ENCODE measurements at regions not wholly inside any gene's neighbourhood (a gene's known extent, or its start where the extent isn't known, plus 50 kb on each side); places are given as distances from the start of the nearest gene placed in this dataset.

DNA sequence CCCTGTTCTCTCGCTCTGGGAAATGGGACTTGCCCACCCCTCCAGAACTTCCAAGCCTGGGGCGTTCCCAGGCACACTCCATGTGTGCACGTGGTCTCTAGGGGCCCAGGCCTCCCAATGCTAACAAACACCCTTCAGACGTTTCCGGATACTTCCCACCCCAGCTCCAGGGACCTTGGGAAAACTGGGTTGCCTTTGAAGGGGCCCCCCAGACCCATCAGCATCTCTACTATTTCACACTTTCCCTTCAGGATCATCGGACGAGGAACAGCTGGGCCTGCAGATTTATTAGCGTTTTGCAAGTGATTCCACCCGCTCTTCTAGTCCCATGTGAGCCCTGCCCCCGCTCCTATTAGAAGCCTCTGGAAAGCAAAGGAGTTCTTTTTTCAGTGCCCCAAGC lies 63.2 kb downstream of the MAGEF1 start:
- peaks cover 2% of the 10 kb centered on the region for H3K9me3 Mint-ChIP-seq (ENCODE audit: unreplicated experiment)
- TF ChIP-seq, protein P1, sequence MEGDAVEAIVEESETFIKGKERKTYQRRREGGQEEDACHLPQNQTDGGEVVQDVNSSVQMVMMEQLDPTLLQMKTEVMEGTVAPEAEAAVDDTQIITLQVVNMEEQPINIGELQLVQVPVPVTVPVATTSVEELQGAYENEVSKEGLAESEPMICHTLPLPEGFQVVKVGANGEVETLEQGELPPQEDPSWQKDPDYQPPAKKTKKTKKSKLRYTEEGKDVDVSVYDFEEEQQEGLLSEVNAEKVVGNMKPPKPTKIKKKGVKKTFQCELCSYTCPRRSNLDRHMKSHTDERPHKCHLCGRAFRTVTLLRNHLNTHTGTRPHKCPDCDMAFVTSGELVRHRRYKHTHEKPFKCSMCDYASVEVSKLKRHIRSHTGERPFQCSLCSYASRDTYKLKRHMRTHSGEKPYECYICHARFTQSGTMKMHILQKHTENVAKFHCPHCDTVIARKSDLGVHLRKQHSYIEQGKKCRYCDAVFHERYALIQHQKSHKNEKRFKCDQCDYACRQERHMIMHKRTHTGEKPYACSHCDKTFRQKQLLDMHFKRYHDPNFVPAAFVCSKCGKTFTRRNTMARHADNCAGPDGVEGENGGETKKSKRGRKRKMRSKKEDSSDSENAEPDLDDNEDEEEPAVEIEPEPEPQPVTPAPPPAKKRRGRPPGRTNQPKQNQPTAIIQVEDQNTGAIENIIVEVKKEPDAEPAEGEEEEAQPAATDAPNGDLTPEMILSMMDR (IDR thresholded peaks at IDR 0.05; ENCODE audit: insufficient read depth, low read depth, low read length): no peak
- no peak for TF ChIP-seq EZH2 (IDR thresholded peaks at IDR 0.05; ENCODE audit: insufficient read depth, low read length)
- no peaks in the 10 kb centered on the region for H4K20me1 ChIP-seq (ENCODE audit: insufficient read depth, low read length)
- H3K4me1 Mint-ChIP-seq (ENCODE audit: low read depth, unreplicated experiment): peaks cover 15% of the 10 kb centered on the region
- peaks cover 5% of the 10 kb centered on the region for H3K27me3 ChIP-seq (ENCODE audit: insufficient read depth, low read length)
- no peak overlapping the region for H3K27ac ChIP-seq (ENCODE audit: low read depth, low read length)
- H3K27me3 Mint-ChIP-seq (ENCODE audit: low read depth, unreplicated experiment): peaks cover 15% of the 10 kb centered on the region
- no peaks in the 10 kb centered on the region for H3K79me2 ChIP-seq (ENCODE audit: insufficient read depth, low read length)
- H3K9me3 ChIP-seq (ENCODE audit: insufficient read depth, low read depth, low read length): no peaks in the 10 kb centered on the region
- no peak overlapping the region for H3K4me3 ChIP-seq (ENCODE audit: insufficient read depth, low read depth, low read length)
- H2AFZ ChIP-seq (ENCODE audit: low read depth, low read length): no peak overlapping the region
- H3K36me3 ChIP-seq (ENCODE audit: insufficient read depth, low read length): no peaks in the 10 kb centered on the region
- H3K36me3 Mint-ChIP-seq (ENCODE audit: low read depth, unreplicated experiment): peaks cover 3% of the 10 kb centered on the region
- no peak overlapping the region for H3K9ac ChIP-seq (ENCODE audit: low read length)
- H3K4me2 ChIP-seq (ENCODE audit: low read length): no peak overlapping the region
- no peak overlapping the region for H3K27ac Mint-ChIP-seq (ENCODE audit: unreplicated experiment)
- no peak for FAIRE-seq
- DNase-seq (ENCODE audit: low read depth): no peak
- peak overlapping the region; percentile 23 for H3K4me3 Mint-ChIP-seq (ENCODE audit: unreplicated experiment)
- no peaks in the 10 kb centered on the region for H3K4me1 ChIP-seq (ENCODE audit: insufficient read depth, low read length)

DNA sequence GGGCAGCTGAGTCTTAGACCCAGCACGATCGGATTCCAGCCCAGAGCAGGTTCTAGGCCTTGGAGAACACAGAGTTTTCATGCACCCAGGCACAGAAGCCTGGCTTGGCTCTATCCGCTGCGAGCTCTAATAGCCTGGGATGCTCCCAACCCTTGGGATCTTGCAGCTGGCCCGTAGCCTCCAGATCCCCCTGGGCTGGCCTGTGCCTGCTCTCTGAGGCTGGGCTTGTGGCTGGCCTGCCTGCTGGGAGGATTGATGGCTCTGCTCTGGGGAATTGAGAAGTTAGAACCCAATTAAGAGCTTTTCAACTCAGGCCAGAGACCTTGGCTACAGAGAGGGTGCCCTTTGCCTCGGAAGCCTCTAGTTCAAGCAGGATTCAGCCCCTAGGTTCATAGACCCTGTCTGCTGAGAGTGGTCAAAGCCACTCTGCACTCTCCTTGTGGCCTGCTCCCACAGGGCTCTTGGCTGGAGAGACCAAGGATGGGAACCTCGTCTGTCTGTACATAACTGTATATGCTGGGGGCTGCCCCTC lies 64.4 kb downstream of the MAGEF1 start:
- Mint-ChIP-seq H3K36me3 (ENCODE audit: low read depth, unreplicated experiment) (peaks cover 3% of the 10 kb centered on the region), H3K27me3 (ENCODE audit: low read depth, unreplicated experiment) (peaks cover 20% of the 10 kb centered on the region), H3K4me1 (ENCODE audit: low read depth, unreplicated experiment) (peaks cover 9% of the 10 kb centered on the region), H3K9me3 (ENCODE audit: unreplicated experiment) (peaks cover 2% of the 10 kb centered on the region), H3K4me3 (ENCODE audit: unreplicated experiment) (no peak overlapping the region), H3K27ac (ENCODE audit: unreplicated experiment) (no peak overlapping the region)
- FAIRE-seq: no peak
- Histone ChIP-seq H3K79me2 (ENCODE audit: insufficient read depth, low read length) (no peaks in the 10 kb centered on the region), H3K9ac (ENCODE audit: low read length) (no peak overlapping the region), H3K9me3 (ENCODE audit: insufficient read depth, low read depth, low read length) (no peaks in the 10 kb centered on the region), H4K20me1 (ENCODE audit: insufficient read depth, low read length) (no peaks in the 10 kb centered on the region), H3K27ac (ENCODE audit: low read depth, low read length) (no peak overlapping the region), H3K4me2 (ENCODE audit: low read length) (no peak overlapping the region), H3K36me3 (ENCODE audit: insufficient read depth, low read length) (no peaks in the 10 kb centered on the region), H2AFZ (ENCODE audit: low read depth, low read length) (no peak overlapping the region), H3K27me3 (ENCODE audit: insufficient read depth, low read length) (peaks cover 5% of the 10 kb centered on the region), H3K4me3 (ENCODE audit: insufficient read depth, low read depth, low read length) (no peak overlapping the region), H3K4me1 (ENCODE audit: insufficient read depth, low read length) (no peaks in the 10 kb centered on the region)
- no peak for TF ChIP-seq EZH2 (IDR thresholded peaks at IDR 0.05; ENCODE audit: insufficient read depth, low read length)
- TF ChIP-seq, protein P1 (IDR thresholded peaks at IDR 0.05; ENCODE audit: insufficient read depth, low read depth, low read length): no peak
- DNase-seq (ENCODE audit: low read depth): no peak

DNA sequence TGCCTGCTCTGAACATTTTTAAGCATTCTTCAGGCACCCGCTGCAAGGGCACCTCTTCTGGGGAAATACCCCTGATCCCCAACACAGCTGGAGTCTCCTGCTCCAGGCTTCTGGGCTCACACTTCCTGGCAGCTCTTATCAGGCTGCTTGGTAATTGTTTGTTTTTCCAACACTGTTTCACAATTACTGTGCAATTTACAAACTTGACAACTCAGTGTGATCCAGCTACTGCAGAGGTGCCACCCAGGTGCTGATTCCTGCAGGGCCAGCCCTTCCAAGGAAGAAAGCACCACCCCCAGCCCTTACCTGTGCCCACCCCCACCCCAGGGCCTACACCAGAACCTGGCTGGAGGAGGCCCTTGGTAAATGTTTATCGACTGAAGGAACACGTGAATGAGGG lies 66.5 kb downstream of the MAGEF1 start:
- Histone ChIP-seq H4K20me1 (ENCODE audit: insufficient read depth, low read length) (no peaks in the 10 kb centered on the region), H3K4me2 (ENCODE audit: low read length) (no peak overlapping the region), H3K9me3 (ENCODE audit: insufficient read depth, low read depth, low read length) (no peaks in the 10 kb centered on the region), H3K4me3 (ENCODE audit: insufficient read depth, low read depth, low read length) (no peak overlapping the region), H3K79me2 (ENCODE audit: insufficient read depth, low read length) (no peaks in the 10 kb centered on the region), H2AFZ (ENCODE audit: low read depth, low read length) (no peak overlapping the region), H3K27ac (ENCODE audit: low read depth, low read length) (no peak overlapping the region), H3K36me3 (ENCODE audit: insufficient read depth, low read length) (no peaks in the 10 kb centered on the region), H3K27me3 (ENCODE audit: insufficient read depth, low read length) (peaks cover 13% of the 10 kb centered on the region), H3K9ac (ENCODE audit: low read length) (no peak overlapping the region), H3K4me1 (ENCODE audit: insufficient read depth, low read length) (no peaks in the 10 kb centered on the region)
- peaks cover 22% of the 10 kb centered on the region for H3K27me3 Mint-ChIP-seq (ENCODE audit: low read depth, unreplicated experiment)
- H3K9me3 Mint-ChIP-seq (ENCODE audit: unreplicated experiment): peaks cover 4% of the 10 kb centered on the region
- DNase-seq (ENCODE audit: low read depth) (no peak), FAIRE-seq (no peak)
- H3K4me1 Mint-ChIP-seq (ENCODE audit: low read depth, unreplicated experiment): no peaks in the 10 kb centered on the region
- H3K36me3 Mint-ChIP-seq (ENCODE audit: low read depth, unreplicated experiment): peaks cover 3% of the 10 kb centered on the region
- no peak overlapping the region for H3K27ac Mint-ChIP-seq (ENCODE audit: unreplicated experiment)
- H3K4me3 Mint-ChIP-seq (ENCODE audit: unreplicated experiment): no peak overlapping the region
- no peak for TF ChIP-seq EZH2 (IDR thresholded peaks at IDR 0.05; ENCODE audit: insufficient read depth, low read length)
- TF ChIP-seq, protein P1 (IDR thresholded peaks at IDR 0.05; ENCODE audit: insufficient read depth, low read depth, low read length): no peak
